Breast epithelium (tissue), 4 donors: ENCODE measurements at regions not wholly inside any gene's neighbourhood (a gene's known extent, or its start where the extent isn't known, plus 50 kb on each side); places are given as distances from the start of the nearest gene placed in this dataset.

Experiments
- DNase-seq, 2 donors: peaks; one replicate each; pipeline ENCODE4 v3.0.0-alpha.2; 2019; ENCODE audit warnings: low spot score in 2 of 2
- H3K27ac ChIP-seq, 2 donors: fragments of 200-600 bp; sonication (generic) in 1 of 2; one replicate each; pipeline ENCODE4 v1.5.1; 2016 to 2019; ENCODE audit warnings: mild to moderate bottlenecking in 1 of 2
- H3K27me3 ChIP-seq, 2 donors: fragments of 200-600 bp; sonication (generic) in 1 of 2; one replicate each; pipeline versions ENCODE4 v1.5.1 to v1.6.0; 2017 to 2019; ENCODE audit warnings: control low read depth in 1 of 2, mild to moderate bottlenecking in 1 of 2
- H3K36me3 ChIP-seq: fragments of 200-600 bp; one replicate; pipeline ENCODE4 v1.5.1; 2019
- H3K4me1 ChIP-seq, 2 donors: fragments of 200-600 bp; sonication (generic); one replicate each; pipeline ENCODE4 v1.5.1; 2016 to 2019; ENCODE audit warnings: control low read depth in 1 of 2
- H3K4me3 ChIP-seq, 3 donors: fragments of 200-600 bp; sonication (generic); 1 replicate in 2 of 3; 2 replicates in 1 of 3; pipeline ENCODE4 v1.5.1; 2016 to 2019; ENCODE audit warnings: mild to moderate bottlenecking in 3 of 3, moderate library complexity in 2 of 3
- H3K9me3 ChIP-seq, 2 donors: fragments of 200-600 bp; sonication (generic) in 1 of 2; one replicate each; pipeline ENCODE4 v1.5.1; 2016 to 2019; ENCODE audit warnings: control low read depth in 1 of 2
- POLR2A ChIP-seq: fragments of 450-650 bp; IDR thresholded peaks from one replicate; pipeline ENCODE4 v1.6.1; 2016; ENCODE audit warnings: antibody characterized with exemption, mild to moderate bottlenecking, moderate library complexity
- POLR2AphosphoS5 ChIP-seq, 3 donors: sonication (generic); formaldehyde crosslinking; IDR thresholded peaks; one replicate each; pipeline ENCODE4 v1.6.1; 2017; ENCODE audit warnings: antibody characterized with exemption in 3 of 3
- intact Hi-C: fragments of 100-400 bp; cut with DNase I; formaldehyde crosslinking; loops from one replicate; pipeline ENCODE4 v1.15.1; 2023; ENCODE audit warnings: low total_unique reads
- TF ChIP-seq, protein P1 (sequence below), 3 donors: fragments of 450-650 bp; IDR thresholded peaks; one replicate each; pipeline ENCODE4 v1.5.1; 2016 to 2017; ENCODE audit warnings: antibody characterized with exemption in 3 of 3, mild to moderate bottlenecking in 3 of 3, moderate library complexity in 3 of 3

DNA sequence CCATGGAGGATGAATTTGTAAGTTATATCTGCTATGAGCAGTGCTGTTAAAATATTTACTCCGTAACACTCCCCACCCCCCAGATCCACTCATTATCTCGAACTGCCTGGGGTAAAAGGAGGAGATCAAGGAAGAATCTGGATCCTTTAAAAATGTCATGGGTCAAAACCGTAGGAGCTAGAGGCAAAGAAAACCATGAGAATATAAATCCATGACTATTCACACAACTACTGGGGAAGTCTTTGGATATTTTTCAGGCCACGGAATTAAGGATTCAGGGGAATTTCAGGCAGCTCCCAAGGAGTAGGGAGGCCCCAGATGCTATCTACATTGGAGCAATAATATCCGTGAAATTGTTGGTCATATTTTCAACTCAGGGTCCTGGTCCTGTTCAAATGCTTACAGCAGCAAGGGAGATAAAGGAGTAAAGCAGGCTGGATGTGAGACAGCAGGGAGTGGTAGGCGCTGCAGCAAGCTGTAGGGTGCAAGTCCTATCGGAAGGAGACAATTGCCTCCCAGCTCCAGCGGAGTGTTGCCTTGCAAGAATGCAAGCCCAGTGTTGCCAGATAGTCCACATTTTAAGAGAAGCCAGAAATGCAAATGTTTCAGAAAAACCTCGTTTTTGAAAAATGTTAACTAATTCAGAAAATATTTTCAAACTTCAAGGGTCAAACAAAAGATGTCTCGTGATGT is 116.2 kb upstream of the KIT start:
- intact Hi-C loops: loop anchor here (2.0 kb wide), 1 partner anchor 55 kb away; no protein-coding TSS in a partner anchor
- Histone ChIP-seq H3K27ac (peak overlapping the region in 1 of 2 donors; percentile 12), H3K36me3 (no peaks in the 10 kb centered on the region), H3K9me3 (no peaks in the 10 kb centered on the region), H3K27me3 (no peaks in the 10 kb centered on the region), H3K4me3 (no peak overlapping the region), H3K4me1 (peaks cover 0 to 6% of the 10 kb centered on the region in 2 donors)
- TF ChIP-seq, protein P1, sequence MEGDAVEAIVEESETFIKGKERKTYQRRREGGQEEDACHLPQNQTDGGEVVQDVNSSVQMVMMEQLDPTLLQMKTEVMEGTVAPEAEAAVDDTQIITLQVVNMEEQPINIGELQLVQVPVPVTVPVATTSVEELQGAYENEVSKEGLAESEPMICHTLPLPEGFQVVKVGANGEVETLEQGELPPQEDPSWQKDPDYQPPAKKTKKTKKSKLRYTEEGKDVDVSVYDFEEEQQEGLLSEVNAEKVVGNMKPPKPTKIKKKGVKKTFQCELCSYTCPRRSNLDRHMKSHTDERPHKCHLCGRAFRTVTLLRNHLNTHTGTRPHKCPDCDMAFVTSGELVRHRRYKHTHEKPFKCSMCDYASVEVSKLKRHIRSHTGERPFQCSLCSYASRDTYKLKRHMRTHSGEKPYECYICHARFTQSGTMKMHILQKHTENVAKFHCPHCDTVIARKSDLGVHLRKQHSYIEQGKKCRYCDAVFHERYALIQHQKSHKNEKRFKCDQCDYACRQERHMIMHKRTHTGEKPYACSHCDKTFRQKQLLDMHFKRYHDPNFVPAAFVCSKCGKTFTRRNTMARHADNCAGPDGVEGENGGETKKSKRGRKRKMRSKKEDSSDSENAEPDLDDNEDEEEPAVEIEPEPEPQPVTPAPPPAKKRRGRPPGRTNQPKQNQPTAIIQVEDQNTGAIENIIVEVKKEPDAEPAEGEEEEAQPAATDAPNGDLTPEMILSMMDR (IDR thresholded peaks at IDR 0.05): no peak
- TF ChIP-seq POLR2AphosphoS5 (IDR thresholded peaks at IDR 0.05) (no peak), POLR2A (no peak)
- DNase-seq: no peak

DNA sequence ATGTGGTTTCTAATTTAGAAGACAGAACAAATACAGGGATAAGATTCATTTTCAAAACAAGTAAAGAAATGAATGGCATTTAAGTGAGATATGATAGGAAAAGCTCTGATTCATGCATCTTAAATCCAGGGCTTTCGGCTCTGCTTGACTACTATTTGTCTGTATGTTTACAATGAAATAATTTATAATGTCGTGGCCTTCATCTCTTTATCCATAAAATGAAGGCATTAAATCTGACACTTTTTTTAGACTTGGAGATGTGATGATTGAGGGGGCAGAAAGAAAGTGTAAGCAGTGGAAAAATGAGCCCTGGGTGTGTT is 115.7 kb upstream of the KIT start:
- TF ChIP-seq POLR2AphosphoS5 (IDR thresholded peaks at IDR 0.05): no peak
- no peak for TF ChIP-seq POLR2A
- TF ChIP-seq, protein P1 (IDR thresholded peaks at IDR 0.05): no peak

DNA sequence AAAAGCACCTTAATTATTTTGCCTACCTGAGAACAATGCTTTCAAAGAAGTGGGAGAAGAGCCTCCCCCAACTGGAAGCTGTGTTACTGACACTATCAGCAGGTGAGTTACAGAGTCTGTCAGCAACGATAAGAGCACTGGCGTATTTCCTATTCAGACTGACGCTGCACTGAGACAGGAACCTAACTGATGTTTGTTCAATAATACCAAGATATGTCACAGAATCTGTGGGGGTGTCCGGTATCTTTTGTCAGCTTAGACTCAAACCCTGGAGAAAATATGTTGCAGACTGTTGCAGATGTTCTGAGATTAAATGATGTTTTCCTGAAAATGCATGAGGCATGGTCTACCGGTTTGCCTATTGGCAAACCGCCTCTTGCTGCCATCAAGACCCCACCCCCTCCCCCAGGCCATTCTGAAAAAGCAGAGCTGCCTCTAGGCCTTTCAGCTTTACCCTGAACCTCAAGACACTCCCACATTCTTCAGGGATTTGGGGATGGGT is 115.2 kb upstream of the KIT start:
- Histone ChIP-seq H3K27ac (peak overlapping the region; percentile 66 to 71), H3K4me1 (peaks cover 3 to 6% of the 10 kb centered on the region in 2 donors), H3K27me3 (no peaks in the 10 kb centered on the region), H3K36me3 (no peaks in the 10 kb centered on the region), H3K9me3 (no peaks in the 10 kb centered on the region), H3K4me3 (no peak overlapping the region)
- TF ChIP-seq, protein P1 (IDR thresholded peaks at IDR 0.05): no peak
- TF ChIP-seq POLR2A: no peak
- TF ChIP-seq POLR2AphosphoS5 (IDR thresholded peaks at IDR 0.05): no peak
- intact Hi-C loops: no loop called here
- DNase-seq: no peak

More for the DNA sequence above, 115.7 kb upstream of the KIT start:
- intact Hi-C loops: no loop called here
- DNase-seq: no peak
- Histone ChIP-seq H3K27ac (peak overlapping the region in 1 of 2 donors; percentile 66), H3K9me3 (no peaks in the 10 kb centered on the region), H3K27me3 (no peaks in the 10 kb centered on the region), H3K36me3 (no peaks in the 10 kb centered on the region), H3K4me1 (peaks cover 0 to 6% of the 10 kb centered on the region in 2 donors), H3K4me3 (no peak overlapping the region)

DNA sequence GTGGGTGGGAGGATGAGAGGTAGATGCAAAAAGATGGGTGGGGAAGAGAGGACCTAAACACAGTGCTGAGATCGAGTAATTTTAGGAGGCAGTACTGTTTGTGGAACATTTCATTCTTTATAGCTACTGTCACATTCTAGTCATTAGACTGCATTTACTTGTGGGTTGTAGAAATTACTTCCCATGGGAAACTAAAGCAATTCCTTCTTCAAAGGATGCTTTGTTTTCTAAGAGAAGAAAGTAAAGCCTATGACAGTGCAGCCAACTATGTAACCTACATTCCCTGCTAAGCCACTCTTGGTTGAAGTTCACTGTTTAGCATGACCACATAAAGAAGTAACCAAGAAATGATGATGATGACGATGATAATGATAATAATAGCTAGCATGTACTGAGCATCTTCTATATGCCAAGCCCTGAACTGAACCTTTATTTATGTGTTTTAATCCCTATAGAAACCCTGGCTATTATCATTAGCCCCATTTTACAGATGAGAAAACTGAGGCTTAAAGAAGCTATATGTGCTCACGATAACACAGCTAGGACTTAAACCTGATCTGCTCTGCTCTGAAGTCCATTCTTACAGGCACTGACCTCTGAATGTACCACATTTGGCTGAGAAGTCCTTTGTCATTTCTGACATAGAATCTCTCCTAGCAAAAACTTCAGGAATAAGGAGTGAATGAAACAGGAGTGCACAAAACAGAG is 114.5 kb upstream of the KIT start:
- peak overlapping the region; percentile 66 to 71 for H3K27ac ChIP-seq
- TF ChIP-seq POLR2AphosphoS5 (IDR thresholded peaks at IDR 0.05): no peak
- no peak for TF ChIP-seq POLR2A
- TF ChIP-seq, protein P1 (IDR thresholded peaks at IDR 0.05): no peak
- H3K4me1 ChIP-seq: peaks cover 3 to 6% of the 10 kb centered on the region in 2 donors
- DNase-seq: no peak
- no peaks in the 10 kb centered on the region for H3K9me3 ChIP-seq
- H3K27me3 ChIP-seq: no peaks in the 10 kb centered on the region
- no peak overlapping the region for H3K4me3 ChIP-seq
- H3K36me3 ChIP-seq: no peaks in the 10 kb centered on the region
- intact Hi-C loops: no loop called here
